H1 (cell line): ENCODE measurements at regions not wholly inside any gene's neighbourhood (a gene's known extent, or its start where the extent isn't known, plus 50 kb on each side); places are given as distances from the start of the nearest gene placed in this dataset.
A peak's percentile ranks its signal among the peaks of the same experiment; 100 is the strongest.

Experiments used
- CTCF ChIA-PET: fragments of 300-600 bp; sonication (Branson Sonifier 250); formaldehyde crosslinking; loops from one replicate; lab custom pipeline; 2021; ENCODE audit not compliant: partially characterized antibody; lab: Charles Lee
- POLR2A ChIA-PET: fragments of 300-600 bp; sonication (Branson Sonifier 250); formaldehyde crosslinking; loops from one replicate; lab custom pipeline; 2021; ENCODE audit warnings: inconsistent platforms; ENCODE audit not compliant: partially characterized antibody; lab: Charles Lee
- DNase-seq, 2 experiments: peaks; one replicate each; pipeline versions ENCODE4 v3.0.0 to v3.0.0-alpha.2; 2010 to 2022; ENCODE audit warnings: low spot score in 2 of 2, low read depth in 1 of 2, mixed read lengths in 1 of 2
- FAIRE-seq: peaks from 2 replicates; lab custom pipeline; 2011; peaks lifted over from hg19 to GRCh38; lab: Jason Lieb, UNC
- H2AFZ ChIP-seq: 2 replicates; pipeline ENCODE4 v1.8.1; 2012; ENCODE audit warnings: low read length, inconsistent platforms
- H2AK5ac ChIP-seq: 2 replicates; pipeline ENCODE4 v1.6.1; 2013; ENCODE audit warnings: low read depth, low read length
- H2BK120ac ChIP-seq: replicated peaks from 2 replicates; pipeline ENCODE3; 2013; ENCODE audit warnings: low read depth, low read length, inconsistent platforms
- H2BK12ac ChIP-seq: 2 replicates; pipeline ENCODE4 v1.6.1; 2013; ENCODE audit warnings: low read depth, low read length
- H2BK15ac ChIP-seq: 2 replicates; pipeline ENCODE4 v1.6.1; 2013; ENCODE audit warnings: low read length
- H2BK20ac ChIP-seq: 2 replicates; pipeline ENCODE4 v1.6.1; 2013; ENCODE audit warnings: low read length
- H2BK5ac ChIP-seq: 2 replicates; pipeline ENCODE4 v1.6.1; 2013; ENCODE audit warnings: low read depth, low read length
- H3K14ac ChIP-seq: 2 replicates; pipeline ENCODE4 v1.6.1; 2013; ENCODE audit warnings: inconsistent platforms; ENCODE audit not compliant: insufficient read length
- H3K18ac ChIP-seq: 2 replicates; pipeline ENCODE4 v1.6.1; 2013; ENCODE audit warnings: low read length; ENCODE audit errors: extremely low read depth
- H3K23ac ChIP-seq: 2 replicates; pipeline ENCODE4 v1.6.1; 2013; ENCODE audit warnings: inconsistent platforms; ENCODE audit not compliant: insufficient read length
- H3K23me2 ChIP-seq: 2 replicates; pipeline ENCODE4 v1.6.1; 2013; ENCODE audit warnings: low read depth, low read length
- H3K27ac ChIP-seq: 2 replicates; pipeline ENCODE4 v1.6.1; 2011; ENCODE audit warnings: low read depth, low read length, inconsistent platforms
- H3K27me3 ChIP-seq, 4 experiments: replicated peaks in 1 of 4; 1 replicate in 1 of 4; 2 replicates in 3 of 4; pipeline versions ENCODE4 v1.6.1 to v1.8.1; 2011 to 2013; ENCODE audit warnings: low read length in 3 of 4, mild to moderate bottlenecking in 3 of 4, inconsistent platforms in 2 of 4, mixed read lengths in 2 of 4, moderate library complexity in 1 of 4; ENCODE audit not compliant: control insufficient read depth in 3 of 4, insufficient read depth in 3 of 4; ENCODE audit errors: extremely low read depth in 1 of 4
- H3K36me3 ChIP-seq, 4 experiments: 2 replicates each; pipeline versions ENCODE4 v1.6.1 to v1.8.1; 2011 to 2013; ENCODE audit warnings: mild to moderate bottlenecking in 4 of 4, low read length in 3 of 4, moderate library complexity in 2 of 4, control low read depth in 1 of 4, inconsistent platforms in 1 of 4; ENCODE audit not compliant: insufficient read depth in 4 of 4, control insufficient read depth in 2 of 4
- H3K4ac ChIP-seq: replicated peaks from 2 replicates; pipeline ENCODE3; 2013; ENCODE audit warnings: low read length, low read depth, mixed read lengths, inconsistent platforms; ENCODE audit not compliant: insufficient read length
- H3K4me1 ChIP-seq, 4 experiments: replicated peaks in 1 of 4; 1 replicate in 1 of 4; 2 replicates in 3 of 4; pipeline versions ENCODE4 v1.6.1 to v1.8.1; 2011 to 2013; ENCODE audit warnings: low read length in 3 of 4, inconsistent platforms in 2 of 4, mixed read lengths in 1 of 4; ENCODE audit not compliant: insufficient read depth in 4 of 4, control insufficient read depth in 3 of 4
- H3K4me2 ChIP-seq, 2 experiments: 2 replicates each; pipeline versions ENCODE4 v1.6.1 to v1.8.1; 2011 to 2013; ENCODE audit warnings: low read depth in 2 of 2, low read length in 2 of 2, control low read depth in 1 of 2, inconsistent platforms in 1 of 2, mild to moderate bottlenecking in 1 of 2; ENCODE audit not compliant: insufficient read depth in 1 of 2
- H3K4me3 ChIP-seq, 4 experiments: fragments of 200-600, 300-600 bp in 1 of 4; sonication (generic), shearing (Covaris generic), sonication (Bioruptor Twin) in 1 of 4; 2 replicates each; pipeline versions ENCODE4 v1.5.1 to v1.8.1; 2011 to 2016; ENCODE audit warnings: low read length in 4 of 4, low read depth in 3 of 4, control low read depth in 2 of 4, inconsistent platforms in 2 of 4, mild to moderate bottlenecking in 2 of 4, mixed read lengths in 1 of 4, moderate library complexity in 1 of 4; ENCODE audit not compliant: insufficient read depth in 2 of 4; ENCODE audit errors: extremely low read depth in 1 of 4
- H3K56ac ChIP-seq: replicated peaks from 2 replicates; pipeline ENCODE3; 2013; ENCODE audit warnings: low read depth, mild to moderate bottlenecking, mixed read lengths, low read length, inconsistent platforms; ENCODE audit not compliant: insufficient read length
- H3K79me1 ChIP-seq: 2 replicates; pipeline ENCODE4 v1.6.1; 2013; ENCODE audit warnings: low read depth, low read length, control low read depth
- H3K79me2 ChIP-seq, 2 experiments: 2 replicates each; pipeline versions ENCODE4 v1.6.1 to v1.8.1; 2012 to 2013; ENCODE audit warnings: low read length in 2 of 2, mild to moderate bottlenecking in 2 of 2, inconsistent platforms in 1 of 2; ENCODE audit not compliant: insufficient read depth in 2 of 2, control insufficient read depth in 1 of 2
- H3K9ac ChIP-seq, 4 experiments: replicated peaks in 1 of 4; 1 replicate in 1 of 4; 2 replicates in 3 of 4; pipeline versions ENCODE4 v1.6.1 to v1.8.1; 2011 to 2013; ENCODE audit warnings: low read depth in 3 of 4, low read length in 3 of 4, control low read depth in 2 of 4, mild to moderate bottlenecking in 2 of 4, moderate library complexity in 2 of 4, inconsistent platforms in 1 of 4; ENCODE audit errors: extremely low read depth in 1 of 4
- H3K9me3 ChIP-seq, 2 experiments: 2 replicates each; pipeline versions ENCODE4 v1.6.1 to v1.8.1; 2012 to 2013; ENCODE audit warnings: mild to moderate bottlenecking in 2 of 2, moderate library complexity in 2 of 2, control low read depth in 1 of 2, inconsistent platforms in 1 of 2, low read depth in 1 of 2, low read length in 1 of 2, mixed read lengths in 1 of 2; ENCODE audit not compliant: insufficient read depth in 2 of 2
- H4K20me1 ChIP-seq, 2 experiments: replicated peaks in 1 of 2; 2 replicates each; pipeline versions ENCODE3 to v1.8.1; 2011 to 2013; ENCODE audit warnings: inconsistent platforms in 2 of 2, low read length in 2 of 2, mild to moderate bottlenecking in 1 of 2; ENCODE audit not compliant: insufficient read depth in 2 of 2, control insufficient read depth in 1 of 2
- H4K5ac ChIP-seq: 2 replicates; pipeline ENCODE4 v1.6.1; 2013; ENCODE audit warnings: low read length, low read depth, mixed read lengths, inconsistent platforms; ENCODE audit not compliant: insufficient read length
- H4K8ac ChIP-seq: 2 replicates; pipeline ENCODE4 v1.8.0; 2013; ENCODE audit warnings: mild to moderate bottlenecking, moderate library complexity, low read length, inconsistent platforms; ENCODE audit not compliant: insufficient read depth; ENCODE audit errors: extremely low read depth
- H4K91ac ChIP-seq: replicated peaks from 2 replicates; pipeline ENCODE3; 2013; ENCODE audit warnings: low read length, mixed read lengths, inconsistent platforms; ENCODE audit not compliant: insufficient read length
- CBX8 ChIP-seq: fragments of 300-800, 300-1000 bp; sonication (generic); IDR thresholded peaks from 2 replicates; pipeline ENCODE4 v1.7.1; 2016; ENCODE audit warnings: low read depth, low read length, borderline replicate concordance
- CEBPB ChIP-seq: IDR thresholded peaks from 2 replicates; pipeline ENCODE4 v1.6.1; 2012; ENCODE audit warnings: low read depth, low read length
- EGR1 ChIP-seq: IDR thresholded peaks from 2 replicates; pipeline ENCODE4 v1.6.1; 2011; ENCODE audit warnings: low read depth, low read length, borderline replicate concordance
- HDAC6 ChIP-seq: IDR thresholded peaks from one replicate; pipeline ENCODE4 v1.7.1; 2012; ENCODE audit warnings: low read depth, mild to moderate bottlenecking, inconsistent platforms, low read length, moderate library complexity
- POU5F1 ChIP-seq: IDR thresholded peaks from 2 replicates; pipeline ENCODE4 v1.6.1; 2011; ENCODE audit warnings: low read depth, mild to moderate bottlenecking, low read length, moderate library complexity
- RNF2 ChIP-seq: fragments of 200-900, 300-1000 bp; sonication (generic); IDR thresholded peaks from 2 replicates; pipeline ENCODE4 v1.7.1; 2016; ENCODE audit warnings: borderline replicate concordance, low read depth, mild to moderate bottlenecking, antibody characterized with exemption, low read length; ENCODE audit not compliant: poor library complexity, severe bottlenecking; ENCODE audit errors: missing control alignments
- RXRA ChIP-seq: IDR thresholded peaks from 2 replicates; pipeline ENCODE4 v1.6.1; 2011; ENCODE audit warnings: low read depth, mild to moderate bottlenecking, low read length, moderate library complexity; ENCODE audit not compliant: insufficient read depth
- SAP30 ChIP-seq: fragments of 300-600 bp; sonication (generic); IDR thresholded peaks from 2 replicates; pipeline ENCODE4 v1.7.1; 2012; ENCODE audit warnings: low read length, moderate library complexity, mild to moderate bottlenecking, inconsistent platforms; ENCODE audit not compliant: insufficient read depth, insufficient replicate concordance
- WGBS, 2 experiments: shearing (Covaris generic) in 1 of 2; methylation state at CpG; one replicate each; pipeline versions ENCODE4 v1.1.6 to v1.1.7; 2013 to 2015; ENCODE audit warnings: low lambda C conversion rate in 2 of 2, mixed read lengths in 2 of 2, inconsistent platforms in 1 of 2, low coverage in 1 of 2, missing lambda C conversion rate in 1 of 2; ENCODE audit not compliant: insufficient replicate concordance in 2 of 2, insufficient coverage in 1 of 2, insufficient read length in 1 of 2; ENCODE audit errors: extremely low coverage in 1 of 2, missing lambda C conversion rate in 1 of 2; 5-methylcytosine and 5-hydroxymethylcytosine counted together

DNA sequence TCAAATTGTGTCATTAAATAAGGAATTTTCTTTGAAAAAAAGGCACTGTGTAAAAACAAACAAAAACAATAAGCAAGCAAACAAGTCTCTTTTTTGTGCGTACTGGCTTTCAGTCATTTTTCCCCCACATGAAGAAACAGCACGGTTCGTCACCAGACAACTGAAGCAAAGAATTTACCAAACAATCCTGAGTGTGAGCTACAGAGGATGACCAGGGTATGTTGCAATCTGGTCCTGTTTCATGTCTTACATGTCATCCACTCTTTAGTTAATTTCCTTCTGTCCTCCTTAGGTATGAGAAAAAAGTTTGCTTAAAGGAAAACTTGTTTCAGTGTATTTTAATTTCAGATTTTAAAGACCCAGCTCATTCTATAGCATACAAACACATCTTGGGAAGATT, 1080.7 kb upstream of the NUDT12 start:
- no peaks in the 10 kb centered on the region for H3K79me2 ChIP-seq
- no peak overlapping the region for H2BK15ac ChIP-seq
- no peaks in the 10 kb centered on the region for H3K79me1 ChIP-seq
- H2AFZ ChIP-seq, result no peak overlapping the region
- no peak overlapping the region for H3K23ac ChIP-seq
- CTCF ChIA-PET, result no interaction called here
- H2BK20ac ChIP-seq, result no peak overlapping the region
- H3K9ac ChIP-seq, result no peak overlapping the region
- no peaks in the 10 kb centered on the region for H3K9me3 ChIP-seq
- no peaks in the 10 kb centered on the region for H3K4me1 ChIP-seq
- H4K5ac ChIP-seq, result no peak overlapping the region
- H3K36me3 ChIP-seq, result no peaks in the 10 kb centered on the region
- DNase-seq, result no peak
- no peak overlapping the region for H2BK120ac ChIP-seq
- H3K4me3 ChIP-seq, result no peak overlapping the region
- no peak overlapping the region for H3K56ac ChIP-seq
- no peak overlapping the region for H3K4ac ChIP-seq
- H2AK5ac ChIP-seq, result no peak overlapping the region
- no peak overlapping the region for H3K27ac ChIP-seq
- H4K20me1 ChIP-seq, result no peaks in the 10 kb centered on the region
- FAIRE-seq, result no peak
- H3K4me2 ChIP-seq, result no peak overlapping the region
- H2BK5ac ChIP-seq, result no peak overlapping the region
- no peaks in the 10 kb centered on the region; the same call in 1 of the 2 replicates for H3K23me2 ChIP-seq
- no peak overlapping the region for H4K8ac ChIP-seq
- 86% methylated on average over 3 of the region's 3 CpGs; no CpG with 5 or more reads in 1 of the 2 experiments for WGBS, 2 experiments
- TF ChIP-seq CBX8 (no peak), RXRA (no peak), EGR1 (no peak), RNF2 (no peak), POU5F1 (no peak), CEBPB (peak; percentile 73), HDAC6 (no peak), SAP30 (no peak)
- TF ChIP-seq, all 59 proteins: peak for 1
- Histone ChIP-seq H3K27me3 (no peaks in the 10 kb centered on the region; a peak in 1 of 7 replicates), H3K14ac (no peak overlapping the region), H3K18ac (no peak overlapping the region), H2BK12ac (no peak overlapping the region), H4K91ac (no peak overlapping the region)
- POLR2A ChIA-PET, result no interaction called here
